B cell (primary cell): ENCODE measurements at regions not wholly inside any gene's neighbourhood (a gene's known extent, or its start where the extent isn't known, plus 50 kb on each side); places are given as distances from the start of the nearest gene placed in this dataset.

ENCODE experiments used
- EZH2 ChIP-seq: IDR thresholded peaks from 2 replicates; pipeline ENCODE4 v1.6.1; 2012; ENCODE audit warnings: borderline replicate concordance, low read depth, mild to moderate bottlenecking, moderate library complexity, low read length; ENCODE audit not compliant: insufficient read depth, poor library complexity, severe bottlenecking
- TF ChIP-seq, protein P1 (sequence below): fragments of 200-600 bp; IDR thresholded peaks from one replicate; pipeline ENCODE4 v1.8.0; 2022; ENCODE audit warnings: antibody characterized with exemption, mild to moderate bottlenecking

DNA sequence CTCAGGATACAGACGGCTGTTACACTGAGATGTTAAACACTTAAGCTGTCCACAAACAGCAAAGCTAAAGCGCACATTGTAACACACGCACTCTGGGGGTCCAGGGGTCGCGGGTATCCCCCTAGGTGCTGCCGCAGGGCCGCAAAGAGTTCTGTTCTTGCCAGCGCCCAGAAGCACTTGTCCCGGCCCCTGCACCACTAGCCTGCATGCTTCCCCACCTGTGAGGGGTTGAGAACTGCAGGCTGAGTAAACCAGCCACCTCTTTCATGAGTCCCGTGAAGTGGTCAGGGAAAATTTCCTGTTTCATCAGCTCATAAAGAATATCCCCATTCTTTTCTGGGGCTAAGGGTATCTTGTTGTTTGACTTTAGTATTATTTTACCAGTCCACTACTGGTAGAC is 154.4 kb upstream of the FBXL17 start:
- TF ChIP-seq, protein P1, sequence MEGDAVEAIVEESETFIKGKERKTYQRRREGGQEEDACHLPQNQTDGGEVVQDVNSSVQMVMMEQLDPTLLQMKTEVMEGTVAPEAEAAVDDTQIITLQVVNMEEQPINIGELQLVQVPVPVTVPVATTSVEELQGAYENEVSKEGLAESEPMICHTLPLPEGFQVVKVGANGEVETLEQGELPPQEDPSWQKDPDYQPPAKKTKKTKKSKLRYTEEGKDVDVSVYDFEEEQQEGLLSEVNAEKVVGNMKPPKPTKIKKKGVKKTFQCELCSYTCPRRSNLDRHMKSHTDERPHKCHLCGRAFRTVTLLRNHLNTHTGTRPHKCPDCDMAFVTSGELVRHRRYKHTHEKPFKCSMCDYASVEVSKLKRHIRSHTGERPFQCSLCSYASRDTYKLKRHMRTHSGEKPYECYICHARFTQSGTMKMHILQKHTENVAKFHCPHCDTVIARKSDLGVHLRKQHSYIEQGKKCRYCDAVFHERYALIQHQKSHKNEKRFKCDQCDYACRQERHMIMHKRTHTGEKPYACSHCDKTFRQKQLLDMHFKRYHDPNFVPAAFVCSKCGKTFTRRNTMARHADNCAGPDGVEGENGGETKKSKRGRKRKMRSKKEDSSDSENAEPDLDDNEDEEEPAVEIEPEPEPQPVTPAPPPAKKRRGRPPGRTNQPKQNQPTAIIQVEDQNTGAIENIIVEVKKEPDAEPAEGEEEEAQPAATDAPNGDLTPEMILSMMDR: no peak
- TF ChIP-seq EZH2: no peak
